Right cardiac atrium (tissue), 5 donors: ENCODE measurements at regions not wholly inside any gene's neighbourhood (a gene's known extent, or its start where the extent isn't known, plus 50 kb on each side); places are given as distances from the start of the nearest gene placed in this dataset.

Experiments
- ATAC-seq, 2 donors: fragments of 200-7000 bp; cut with Tn5 transposase; one replicate each; pipeline versions ENCODE4 v1.8.0 to v1.9.1; 2020; ENCODE audit warnings: moderate library complexity in 2 of 2, mild to moderate bottlenecking in 1 of 2
- DNase-seq, 3 donors: peaks; one replicate each; pipeline ENCODE4 v3.0.0-alpha.2; 2020
- H3K27ac ChIP-seq: one replicate; pipeline ENCODE4 v1.5.1; 2013; ENCODE audit warnings: mild to moderate bottlenecking, low read length, control low read depth, moderate library complexity
- H3K27me3 ChIP-seq: one replicate; pipeline ENCODE4 v1.6.1; 2013; ENCODE audit not compliant: control insufficient read depth, insufficient read depth
- H3K4me1 ChIP-seq: one replicate; pipeline ENCODE4 v1.6.1; 2013; ENCODE audit warnings: low read length; ENCODE audit not compliant: control insufficient read depth, insufficient read depth
- H3K4me3 ChIP-seq: one replicate; pipeline ENCODE4 v1.5.1; 2013; ENCODE audit warnings: low read length, control low read depth
- H3K9me3 ChIP-seq: one replicate; pipeline ENCODE4 v1.6.1; 2013; ENCODE audit warnings: low read length; ENCODE audit not compliant: control insufficient read depth
- WGBS: extraction: QIAGEN DNeasy Blood & Tissue Kit; methylation state at CpG from one replicate; pipeline ENCODE4 v1.1.7; 2013; 5-methylcytosine and 5-hydroxymethylcytosine counted together
- intact Hi-C, 4 donors: fragments of 100-400 bp; cut with DNase I; formaldehyde crosslinking; loops; one replicate each; pipeline versions ENCODE4 v1.11.0 to v1.14.0; 2022 to 2023
- donor health status: healthy with polysubstance abuse.
- donor health status: DM: no; HTN: yes; CAD: no.
- donor health status: DM: no; HTN: no; CAD: no.
- donor health status: DM: no; HTN: yes; CAD: no; lungs with severe emphysema.
- donor health status: DM: yes; HTN: yes; CAD: no.

DNA sequence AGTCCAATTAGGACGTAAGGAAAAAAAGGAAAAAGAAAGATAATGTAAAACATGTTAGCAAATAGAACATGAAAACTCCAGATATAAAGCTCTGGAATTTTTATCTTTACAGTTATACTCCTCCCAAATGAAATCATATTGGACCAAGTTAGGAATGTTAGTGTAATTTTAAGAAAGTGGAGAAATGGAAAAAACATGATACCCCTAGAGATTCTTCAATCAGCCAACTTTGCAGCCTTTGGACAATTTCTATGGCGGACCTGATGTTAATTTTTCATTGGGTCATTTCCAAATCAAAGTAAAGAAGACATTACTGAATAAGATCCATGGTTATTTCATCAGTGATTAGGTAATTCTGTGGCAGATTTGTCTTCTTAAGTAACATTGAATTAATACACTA, 748.7 kb downstream of the RFPL4B start:
- no peak overlapping the region for H3K27ac ChIP-seq
- no peak overlapping the region for H3K4me3 ChIP-seq
- H3K4me1 ChIP-seq: no peaks in the 10 kb centered on the region
- no peaks in the 10 kb centered on the region for H3K27me3 ChIP-seq
- WGBS: 64% methylated on average over 2 of the region's 2 CpGs
- H3K9me3 ChIP-seq: no peaks in the 10 kb centered on the region
- intact Hi-C loops: no loop called here
- no peak for DNase-seq
- no peak for ATAC-seq

DNA sequence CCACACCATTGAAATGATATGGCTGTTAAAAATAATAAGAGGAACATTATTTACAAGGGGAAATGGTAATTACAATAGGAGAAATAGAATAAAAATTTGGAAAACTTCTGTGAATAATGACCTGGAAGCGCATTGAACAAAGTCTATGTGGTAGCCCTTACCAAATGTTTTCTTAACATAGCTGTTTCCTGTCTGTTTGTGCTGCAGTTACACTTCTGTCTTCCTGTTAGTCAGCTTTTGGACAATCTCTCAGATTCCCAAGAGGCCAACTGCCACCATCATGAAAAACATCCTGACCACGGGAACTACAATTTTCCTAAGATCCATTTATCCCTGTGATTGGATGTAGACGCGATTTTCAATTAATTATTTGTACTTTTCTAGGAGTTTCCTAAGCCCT, 754.4 kb upstream of the MARCKS start:
- ATAC-seq: no peak

DNA sequence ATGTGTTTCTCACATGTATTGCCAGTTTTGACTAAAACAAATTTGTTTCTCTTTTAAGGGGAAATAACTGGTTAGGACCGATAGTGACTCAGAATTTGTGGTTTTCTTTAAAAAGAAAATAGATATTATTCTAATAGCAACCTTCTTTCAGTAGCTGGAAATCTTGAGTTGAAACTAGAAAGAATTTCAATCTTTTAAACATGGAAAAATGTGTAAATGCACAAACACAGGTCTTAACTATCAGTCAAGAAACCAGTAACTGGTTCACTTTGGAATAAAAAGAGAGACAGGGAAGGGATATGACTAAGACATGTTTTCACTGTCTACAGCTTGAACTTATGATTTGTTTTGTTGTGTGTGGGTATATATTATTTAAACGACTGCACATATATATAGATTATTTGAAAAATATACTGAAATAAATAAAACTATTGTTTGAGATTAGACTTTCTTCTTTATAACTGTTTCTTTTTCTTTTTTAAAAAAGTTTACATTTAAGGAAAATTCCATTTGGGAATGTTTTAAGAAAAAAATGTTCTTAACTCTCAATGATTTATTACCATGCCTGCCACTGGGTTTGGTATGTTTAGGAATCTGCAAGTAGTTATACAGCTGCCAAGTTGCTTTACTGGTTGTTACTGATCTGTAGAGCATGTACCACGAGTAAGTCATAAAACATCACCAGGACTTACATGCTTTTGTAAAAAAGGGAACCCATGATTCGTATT, 753.3 kb upstream of the MARCKS start:
- ATAC-seq (no peak), DNase-seq (no peak)
- 70% methylated on average over 4 of the region's 4 CpGs for WGBS
- Histone ChIP-seq H3K4me3 (no peak overlapping the region), H3K9me3 (no peaks in the 10 kb centered on the region), H3K27ac (no peak overlapping the region), H3K27me3 (no peaks in the 10 kb centered on the region), H3K4me1 (no peaks in the 10 kb centered on the region)
- intact Hi-C loops: no loop called here

More for the DNA sequence above, 754.4 kb upstream of the MARCKS start:
- intact Hi-C loops: no loop called here
- Histone ChIP-seq H3K9me3 (no peaks in the 10 kb centered on the region), H3K27me3 (no peaks in the 10 kb centered on the region), H3K4me1 (no peaks in the 10 kb centered on the region), H3K4me3 (no peak overlapping the region), H3K27ac (no peak overlapping the region)
- no peak for DNase-seq
- WGBS: 51% methylated on average over 4 of the region's 4 CpGs

DNA sequence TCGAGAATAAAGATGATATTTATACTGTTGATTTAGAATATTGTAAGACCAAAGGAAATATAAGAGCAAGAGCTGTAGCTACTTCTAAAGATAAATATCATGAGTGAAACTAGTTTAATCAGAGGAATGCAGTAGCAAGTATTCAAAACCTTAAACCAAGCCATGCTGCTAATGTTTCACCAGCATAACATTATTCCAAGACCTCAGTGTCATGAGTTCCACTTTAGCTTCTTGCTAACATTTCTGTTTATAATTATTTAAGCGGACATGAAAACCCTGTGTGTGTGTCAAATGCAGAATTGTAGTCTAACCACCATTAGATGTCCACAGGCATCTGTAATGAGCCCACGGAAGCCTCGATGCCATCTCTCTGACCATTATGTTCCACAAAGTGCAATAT, 752.6 kb upstream of the MARCKS start:
- intact Hi-C loops: no loop called here
- WGBS: 71% methylated on average over 4 of the region's 4 CpGs
- DNase-seq (no peak), ATAC-seq (no peak)
- Histone ChIP-seq H3K4me3 (no peak overlapping the region), H3K27ac (no peak overlapping the region), H3K4me1 (no peaks in the 10 kb centered on the region), H3K9me3 (no peaks in the 10 kb centered on the region), H3K27me3 (no peaks in the 10 kb centered on the region)

DNA sequence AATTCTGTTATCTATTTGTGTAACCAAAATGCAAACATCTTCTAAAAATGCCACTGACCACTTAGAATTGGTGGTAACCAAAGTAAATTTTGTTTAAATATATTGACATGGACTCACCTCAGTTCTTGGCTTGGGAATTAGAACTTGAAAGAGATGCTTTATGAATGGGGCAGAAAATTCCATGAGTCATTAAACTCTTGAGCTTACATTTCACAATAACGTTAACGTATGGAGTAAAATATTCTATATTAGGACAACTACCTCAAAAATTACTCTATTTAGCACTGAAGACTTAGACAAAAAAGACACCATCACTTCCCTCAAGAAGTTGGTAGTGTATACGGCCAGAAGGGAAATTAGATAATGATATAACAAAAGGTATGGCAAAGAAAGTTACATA, 752.2 kb upstream of the MARCKS start:
- H3K4me1 ChIP-seq: no peaks in the 10 kb centered on the region
- no peak for DNase-seq
- H3K27ac ChIP-seq: no peak overlapping the region
- no peak overlapping the region for H3K4me3 ChIP-seq
- H3K9me3 ChIP-seq: no peaks in the 10 kb centered on the region
- ATAC-seq: no peak
- no peaks in the 10 kb centered on the region for H3K27me3 ChIP-seq
- intact Hi-C loops: no loop called here
- WGBS: 84% methylated on average over 3 of the region's 3 CpGs

DNA sequence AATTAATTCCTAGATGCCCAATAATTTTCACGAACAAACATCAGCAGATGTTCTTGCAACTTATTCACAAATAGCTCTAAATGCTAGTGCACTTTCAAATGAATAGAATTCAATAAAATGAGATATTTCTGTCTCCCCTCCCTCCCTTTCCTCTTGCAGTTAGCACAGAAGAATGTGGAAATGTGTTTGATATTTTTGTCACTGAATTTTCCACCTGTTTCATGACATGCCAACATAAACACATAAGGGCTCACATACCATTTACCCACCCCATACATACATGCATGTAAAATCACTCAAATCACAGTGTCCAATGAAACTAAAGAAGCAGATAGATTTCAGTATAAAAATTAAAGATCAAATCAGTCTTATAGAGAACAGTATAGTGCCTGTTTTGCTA, 746.9 kb upstream of the MARCKS start:
- Histone ChIP-seq H3K4me3 (no peak overlapping the region), H3K27ac (no peak overlapping the region), H3K4me1 (no peaks in the 10 kb centered on the region), H3K9me3 (no peaks in the 10 kb centered on the region), H3K27me3 (no peaks in the 10 kb centered on the region)
- ATAC-seq: no peak
- DNase-seq: no peak
- intact Hi-C loops: no loop called here
- WGBS: 88% methylated on average over 1 of the region's 1 CpG

DNA sequence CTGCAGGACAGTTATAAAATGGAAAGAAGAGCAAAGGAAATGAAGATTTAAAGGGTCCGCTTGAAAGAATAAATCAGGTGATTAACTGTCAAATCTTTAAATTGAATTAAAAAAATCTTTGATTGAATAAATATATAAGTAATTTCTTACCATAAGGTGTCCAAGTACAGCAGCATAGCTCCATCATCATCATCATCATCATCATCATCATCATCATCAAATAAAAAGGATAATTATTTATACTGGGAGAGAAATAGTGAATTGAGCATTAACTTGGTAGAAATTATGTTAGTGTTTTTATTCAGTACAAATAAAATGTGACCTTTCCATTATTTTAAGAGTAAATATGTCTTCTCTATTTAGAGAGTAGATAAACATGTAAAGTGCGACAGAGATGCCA, 745.6 kb upstream of the MARCKS start:
- intact Hi-C loops: no loop called here
- ATAC-seq: no peak
- WGBS: 98% methylated on average over 2 of the region's 2 CpGs
- Histone ChIP-seq H3K9me3 (no peaks in the 10 kb centered on the region), H3K27me3 (no peaks in the 10 kb centered on the region), H3K4me1 (no peaks in the 10 kb centered on the region), H3K27ac (no peak overlapping the region), H3K4me3 (no peak overlapping the region)
- no peak for DNase-seq

DNA sequence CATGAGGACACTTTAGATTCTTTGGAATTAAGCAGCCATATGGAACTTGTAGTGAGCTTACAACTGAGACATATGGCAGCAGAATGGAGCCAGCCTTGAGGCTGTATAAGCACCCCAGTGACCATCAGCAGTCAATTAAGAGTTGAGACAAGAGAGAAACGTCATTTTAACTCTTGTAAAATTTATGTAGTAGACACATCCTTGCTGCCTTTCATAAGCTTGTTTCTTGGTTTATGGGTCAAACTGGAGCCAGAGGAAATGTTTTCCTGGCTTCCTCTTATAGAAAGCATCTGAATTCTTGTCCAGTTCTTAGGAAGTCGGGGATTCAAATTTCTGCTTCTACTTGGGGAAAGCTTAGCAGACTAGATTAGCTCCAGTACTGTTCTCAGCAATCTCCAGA, 745.1 kb upstream of the MARCKS start:
- intact Hi-C loops: no loop called here
- Histone ChIP-seq H3K27ac (no peak overlapping the region), H3K4me1 (no peaks in the 10 kb centered on the region), H3K27me3 (no peaks in the 10 kb centered on the region), H3K9me3 (no peaks in the 10 kb centered on the region), H3K4me3 (no peak overlapping the region)
- no peak for DNase-seq
- no peak for ATAC-seq
- WGBS: 34% methylated on average over 2 of the region's 2 CpGs

DNA sequence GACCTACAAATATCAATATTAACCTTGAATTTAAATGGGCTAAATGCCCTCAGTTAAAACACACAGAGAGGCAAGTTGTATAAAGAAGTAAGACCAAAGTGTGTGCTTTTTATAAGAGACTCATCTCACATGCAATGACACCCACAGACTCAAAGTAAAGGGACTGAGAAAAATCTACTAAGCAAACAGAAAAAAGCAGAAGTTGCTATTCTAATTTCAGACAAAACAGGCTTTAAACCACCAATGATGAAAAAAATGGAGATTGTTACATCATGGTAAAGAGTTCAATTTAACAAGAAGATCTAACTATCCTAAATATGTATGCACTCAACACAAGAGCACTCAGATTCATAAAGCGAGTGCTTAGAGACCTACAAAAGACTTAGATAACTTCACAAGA, 741.9 kb upstream of the MARCKS start:
- Histone ChIP-seq H3K4me3 (no peak overlapping the region), H3K9me3 (no peaks in the 10 kb centered on the region), H3K27me3 (no peaks in the 10 kb centered on the region), H3K27ac (no peak overlapping the region), H3K4me1 (no peaks in the 10 kb centered on the region)
- WGBS: 77% methylated on average over 1 of the region's 1 CpG
- intact Hi-C loops: no loop called here
- ATAC-seq (no peak), DNase-seq (no peak)

DNA sequence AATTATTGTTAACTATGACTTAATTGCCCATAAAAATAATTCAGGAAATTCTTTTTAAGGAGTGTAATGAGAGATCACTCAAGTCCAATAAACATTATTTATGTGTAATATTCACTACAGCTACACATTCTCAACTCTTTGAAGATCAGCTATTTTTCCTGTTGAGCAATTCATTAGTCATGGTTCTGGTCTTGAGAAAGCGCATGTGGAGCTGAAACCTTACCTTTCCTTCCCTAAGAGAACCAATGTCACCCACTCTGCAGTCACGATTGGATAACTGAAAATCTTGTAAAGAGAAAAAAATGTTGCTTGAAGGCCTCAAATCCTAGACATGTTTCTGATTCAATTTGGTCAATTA, 736.9 kb upstream of the MARCKS start:
- WGBS: 82% methylated on average over 2 of the region's 2 CpGs
- ATAC-seq: no peak
- H3K27me3 ChIP-seq: no peaks in the 10 kb centered on the region
- H3K27ac ChIP-seq: no peak overlapping the region
- H3K9me3 ChIP-seq: no peaks in the 10 kb centered on the region
- no peak for DNase-seq
- no peak overlapping the region for H3K4me3 ChIP-seq
- no peaks in the 10 kb centered on the region for H3K4me1 ChIP-seq
- intact Hi-C loops: no loop called here

DNA sequence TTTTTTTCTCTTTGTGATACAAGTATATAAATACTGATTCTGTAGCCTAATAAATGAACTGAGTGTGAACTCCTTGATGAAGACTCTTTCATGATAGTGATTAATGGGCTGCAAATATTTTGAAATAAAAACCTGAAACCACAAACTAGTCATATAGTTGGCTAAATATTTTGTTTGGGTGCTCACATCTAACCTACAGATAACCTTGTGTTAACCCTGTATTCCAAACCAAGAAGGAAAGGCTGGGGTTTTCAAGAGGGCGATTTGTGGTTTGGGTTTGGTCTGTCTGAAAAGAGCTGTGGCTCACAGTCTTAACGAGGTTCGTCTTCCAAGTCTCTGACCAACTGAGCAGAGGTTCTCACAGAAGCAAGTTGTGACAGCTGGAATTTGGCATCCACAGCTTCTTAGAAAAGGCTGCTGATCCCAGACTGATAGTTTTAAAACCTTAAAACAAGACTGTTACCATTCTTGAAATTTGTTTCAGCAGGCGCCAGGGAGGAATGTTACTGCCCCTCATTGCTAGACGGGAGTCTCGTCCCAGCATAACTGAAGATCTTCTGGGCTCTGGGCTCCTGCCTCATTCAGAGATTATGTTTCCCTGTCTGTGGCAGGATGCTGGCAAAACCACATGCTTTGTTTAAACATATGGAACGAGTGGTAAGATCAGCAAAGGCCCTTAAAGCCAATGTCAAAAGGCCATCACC, 736.4 kb upstream of the MARCKS start:
- no peaks in the 10 kb centered on the region for H3K27me3 ChIP-seq
- H3K4me3 ChIP-seq: no peak overlapping the region
- no peak overlapping the region for H3K27ac ChIP-seq
- ATAC-seq: no peak
- intact Hi-C loops: no loop called here
- 65% methylated on average over 7 of the region's 7 CpGs for WGBS
- no peak for DNase-seq
- H3K4me1 ChIP-seq: no peaks in the 10 kb centered on the region
- no peaks in the 10 kb centered on the region for H3K9me3 ChIP-seq

DNA sequence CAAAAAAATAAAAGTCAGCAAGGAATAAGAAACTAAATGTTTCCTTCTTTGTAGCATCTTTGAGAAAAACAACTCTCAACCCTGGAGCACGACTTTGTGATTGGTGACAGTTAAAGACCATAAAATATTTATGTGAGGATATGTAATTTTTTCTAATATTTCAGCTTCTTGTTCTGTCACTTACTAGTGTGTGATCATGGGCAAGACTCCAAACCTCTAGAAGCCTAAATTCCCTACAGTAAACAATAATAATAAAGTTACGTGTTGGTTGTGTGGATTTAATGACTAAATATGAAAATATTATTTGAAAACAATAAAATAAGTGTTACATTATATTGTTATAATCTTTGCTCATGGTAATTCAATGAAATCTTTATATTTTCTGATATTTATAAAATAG, 735.6 kb upstream of the MARCKS start:
- no peaks in the 10 kb centered on the region for H3K4me1 ChIP-seq
- H3K9me3 ChIP-seq: no peaks in the 10 kb centered on the region
- DNase-seq (no peak), ATAC-seq (no peak)
- 85% methylated on average over 2 of the region's 2 CpGs for WGBS
- H3K27ac ChIP-seq: no peak overlapping the region
- no peaks in the 10 kb centered on the region for H3K27me3 ChIP-seq
- intact Hi-C loops: no loop called here
- H3K4me3 ChIP-seq: no peak overlapping the region
